Keratinocyte (primary cell): ENCODE measurements at regions not wholly inside any gene's neighbourhood (a gene's known extent, or its start where the extent isn't known, plus 50 kb on each side); places are given as distances from the start of the nearest gene placed in this dataset.

ENCODE experiments used
- DNase-seq: peaks from one replicate; pipeline ENCODE4 v3.0.0-alpha.2; 2011; ENCODE audit warnings: low read depth, missing footprints, low spot score
- FAIRE-seq: peaks from 2 replicates; lab custom pipeline; 2011; peaks lifted over from hg19 to GRCh38; lab: Jason Lieb, UNC
- H2AFZ ChIP-seq: 2 replicates; pipeline ENCODE4 v1.6.0; 2012; ENCODE audit warnings: low read length, control low read depth, inconsistent platforms; ENCODE audit not compliant: control insufficient read depth
- H3K27ac ChIP-seq: 2 replicates; pipeline ENCODE4 v1.5.1; 2011; ENCODE audit warnings: low read length; ENCODE audit not compliant: control insufficient read depth, insufficient read depth
- H3K27me3 ChIP-seq: 3 replicates; pipeline ENCODE4 v1.6.0; 2011; ENCODE audit warnings: low read length; ENCODE audit not compliant: control insufficient read depth, insufficient read depth; ENCODE audit errors: extremely low read depth
- H3K36me3 ChIP-seq, 2 experiments: 2 replicates in 1 of 2; 3 replicates in 1 of 2; pipeline ENCODE4 v1.5.1; 2011; ENCODE audit warnings: low read length in 2 of 2, mild to moderate bottlenecking in 1 of 2; ENCODE audit not compliant: control insufficient read depth in 2 of 2, insufficient read depth in 2 of 2; ENCODE audit errors: extremely low read depth in 1 of 2
- H3K4me1 ChIP-seq: 3 replicates; pipeline ENCODE4 v1.5.1; 2011; ENCODE audit warnings: low read length; ENCODE audit not compliant: control insufficient read depth, insufficient read depth; ENCODE audit errors: extremely low read depth
- H3K4me2 ChIP-seq: 3 replicates; pipeline ENCODE4 v1.6.0; 2011; ENCODE audit warnings: low read depth, low read length; ENCODE audit not compliant: control insufficient read depth, insufficient read depth; ENCODE audit errors: extremely low read depth
- H3K4me3 ChIP-seq, 3 experiments: fragments of 200-600 bp in 1 of 3; sonication (generic) in 1 of 3; 2 replicates in 2 of 3; 3 replicates in 1 of 3; pipeline ENCODE4 v1.5.1; 2011 to 2016; ENCODE audit warnings: low read length in 3 of 3, mild to moderate bottlenecking in 3 of 3, control low read depth in 2 of 3, inconsistent platforms in 1 of 3, low read depth in 1 of 3, mixed read lengths in 1 of 3, mixed run types in 1 of 3, moderate library complexity in 1 of 3; ENCODE audit not compliant: control insufficient read depth in 2 of 3, insufficient read depth in 2 of 3; ENCODE audit errors: extremely low read depth in 1 of 3
- H3K79me2 ChIP-seq: 2 replicates; pipeline ENCODE4 v1.6.0; 2012; ENCODE audit warnings: low read length; ENCODE audit not compliant: control insufficient read depth, insufficient read depth
- H3K9ac ChIP-seq: 3 replicates; pipeline ENCODE4 v1.6.0; 2011; ENCODE audit warnings: low read length; ENCODE audit not compliant: control insufficient read depth, insufficient read depth; ENCODE audit errors: extremely low read depth
- H3K9me1 ChIP-seq: 3 replicates; pipeline ENCODE4 v1.6.0; 2011; ENCODE audit warnings: low read length; ENCODE audit not compliant: control insufficient read depth, insufficient read depth; ENCODE audit errors: extremely low read depth
- H3K9me3 ChIP-seq: 2 replicates; pipeline ENCODE4 v1.5.1; 2012; ENCODE audit warnings: low read depth, low read length; ENCODE audit not compliant: control insufficient read depth
- H4K20me1 ChIP-seq: 3 replicates; pipeline ENCODE4 v1.6.0; 2011; ENCODE audit warnings: low read length; ENCODE audit not compliant: control insufficient read depth, insufficient read depth; ENCODE audit errors: extremely low read depth
- CTCF ChIP-seq, 3 experiments: IDR thresholded peaks in 1 of 3; conservative IDR thresholded peaks in 1 of 3; optimal IDR thresholded peaks in 1 of 3; 2 replicates in 2 of 3; 3 replicates in 1 of 3; pipeline versions ENCODE3 to v1.5.1; 2011; ENCODE audit warnings: low read length in 3 of 3, mild to moderate bottlenecking in 3 of 3, moderate library complexity in 2 of 3, control low read depth in 1 of 3, inconsistent platforms in 1 of 3; ENCODE audit not compliant: insufficient read depth in 2 of 3; ENCODE audit errors: extremely low read depth in 1 of 3
- EZH2 ChIP-seq: IDR thresholded peaks from one replicate; pipeline ENCODE4 v1.6.1; 2012; ENCODE audit warnings: inconsistent platforms, mild to moderate bottlenecking, low read length, moderate library complexity
- dilution Hi-C: fragments of 300-500 bp; cut with MboI; formaldehyde crosslinking; loops from one replicate; pipeline ENCODE4 v1.7.0; 2020; ENCODE audit warnings: low sequenced_read_pairs; ENCODE audit not compliant: extremely low pct_ligation_motif_present

DNA sequence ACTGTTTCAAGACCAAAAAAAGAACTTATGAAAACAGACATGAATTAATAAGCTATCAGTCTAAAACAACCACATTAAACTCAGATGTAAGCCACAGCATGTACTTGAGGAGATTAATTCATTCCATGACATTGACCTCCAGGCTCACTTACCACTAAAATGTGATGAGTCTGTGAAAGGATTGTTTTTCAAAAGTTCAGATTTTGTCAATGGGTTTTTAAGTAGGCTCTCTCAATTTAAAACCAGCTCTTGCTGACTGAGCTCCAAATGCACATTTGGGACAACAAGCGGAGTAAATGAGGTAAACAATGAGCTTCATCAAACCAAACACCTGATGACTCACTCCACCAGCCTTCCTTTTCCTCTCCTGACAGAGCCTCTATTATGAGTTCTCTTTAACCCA lies 197.0 kb downstream of the SIM1 start:
- H3K4me3 ChIP-seq = no peak overlapping the region
- no peaks in the 10 kb centered on the region for H3K79me2 ChIP-seq
- no peaks in the 10 kb centered on the region for H3K9me3 ChIP-seq
- H3K27me3 ChIP-seq = no peaks in the 10 kb centered on the region
- no peak overlapping the region for H2AFZ ChIP-seq
- no peak for FAIRE-seq
- no peaks in the 10 kb centered on the region for H4K20me1 ChIP-seq
- H3K36me3 ChIP-seq = no peaks in the 10 kb centered on the region
- no peak overlapping the region for H3K9ac ChIP-seq
- H3K27ac ChIP-seq = no peak overlapping the region
- H3K4me1 ChIP-seq = peaks cover 3% of the 10 kb centered on the region
- dilution Hi-C loops = no loop called here
- no peaks in the 10 kb centered on the region for H3K9me1 ChIP-seq
- H3K4me2 ChIP-seq = no peak overlapping the region
- no peak for DNase-seq
- TF ChIP-seq CTCF (optimal IDR thresholded peaks at IDR 0.05 in 1 of 3, IDR thresholded peaks at IDR 0.05 in 1 of 3, conservative IDR thresholded peaks at IDR 0.05 in 1 of 3; ENCODE audit: extremely low read depth in 1 of 3, insufficient read depth in 2 of 3, low read length in 3 of 3) (no peak), EZH2 (no peak)

- Histone ChIP-seq H3K27me3 (no peaks in the 10 kb centered on the region), H2AFZ (no peak overlapping the region), H3K9me1 (no peaks in the 10 kb centered on the region), H3K4me2 (no peak overlapping the region), H3K4me3 (no peak overlapping the region), H3K27ac (no peak overlapping the region), H3K36me3 (no peaks in the 10 kb centered on the region), H3K79me2 (no peaks in the 10 kb centered on the region), H3K9me3 (no peaks in the 10 kb centered on the region), H3K4me1 (peaks cover 3% of the 10 kb centered on the region), H3K9ac (no peak overlapping the region), H4K20me1 (no peaks in the 10 kb centered on the region)
- DNase-seq (no peak), FAIRE-seq (no peak)
- dilution Hi-C loops = no loop called here
- TF ChIP-seq EZH2 (no peak), CTCF (optimal IDR thresholded peaks at IDR 0.05 in 1 of 3, IDR thresholded peaks at IDR 0.05 in 1 of 3, conservative IDR thresholded peaks at IDR 0.05 in 1 of 3; ENCODE audit: extremely low read depth in 1 of 3, insufficient read depth in 2 of 3, low read length in 3 of 3) (no peak)
Measured at GRCh38 chr6:100266494-100267401, 198.0 kb downstream of the SIM1 start.
